Left colon (tissue), 2 donors: ENCODE measurements at regions not wholly inside any gene's neighbourhood (a gene's known extent, or its start where the extent isn't known, plus 50 kb on each side); places are given as distances from the start of the nearest gene placed in this dataset.

Source experiments
- ATAC-seq: fragments of 200-7000 bp; cut with Tn5 transposase; one replicate; pipeline ENCODE4 v1.9.1; 2020; ENCODE audit warnings: mild to moderate bottlenecking, moderate library complexity
- DNase-seq, 2 donors: peaks; one replicate each; pipeline ENCODE4 v3.0.0-alpha.2; 2020
- intact Hi-C, 2 donors: fragments of 100-400 bp; cut with DNase I in 1 of 2; cut with micrococcal nuclease in 1 of 2; formaldehyde crosslinking; loops; one replicate each; pipeline versions ENCODE4 v1.11.2 to v1.14.0; 2022; cut with DNase I, micrococcal nuclease
- donor health status: DM: no; HTN: no; CAD: no.
- donor health status: DM: yes; HTN: yes; CAD: no.

DNA sequence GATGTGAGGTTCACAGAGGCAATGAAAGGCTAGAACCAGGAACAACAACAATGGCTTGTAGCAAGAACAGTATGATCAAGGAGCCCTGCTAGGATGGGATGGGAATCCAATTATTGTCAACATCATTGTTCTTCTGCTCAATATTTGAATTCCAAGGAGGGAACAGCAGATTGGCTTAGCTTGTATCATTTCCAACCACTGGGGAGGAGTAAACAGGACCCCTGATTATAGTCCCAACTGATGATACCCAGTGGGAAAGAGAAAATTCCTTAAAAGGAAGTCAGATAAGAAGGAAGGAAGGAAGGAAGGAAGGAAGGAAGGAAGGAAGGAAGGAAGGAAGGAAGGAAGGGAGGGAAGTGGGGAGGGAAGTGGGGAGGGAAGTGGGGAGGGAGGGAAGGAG is 69.5 kb upstream of the ZC3H12C start:
- ATAC-seq (no peak), DNase-seq (no peak)
- intact Hi-C loops = no loop called here

DNA sequence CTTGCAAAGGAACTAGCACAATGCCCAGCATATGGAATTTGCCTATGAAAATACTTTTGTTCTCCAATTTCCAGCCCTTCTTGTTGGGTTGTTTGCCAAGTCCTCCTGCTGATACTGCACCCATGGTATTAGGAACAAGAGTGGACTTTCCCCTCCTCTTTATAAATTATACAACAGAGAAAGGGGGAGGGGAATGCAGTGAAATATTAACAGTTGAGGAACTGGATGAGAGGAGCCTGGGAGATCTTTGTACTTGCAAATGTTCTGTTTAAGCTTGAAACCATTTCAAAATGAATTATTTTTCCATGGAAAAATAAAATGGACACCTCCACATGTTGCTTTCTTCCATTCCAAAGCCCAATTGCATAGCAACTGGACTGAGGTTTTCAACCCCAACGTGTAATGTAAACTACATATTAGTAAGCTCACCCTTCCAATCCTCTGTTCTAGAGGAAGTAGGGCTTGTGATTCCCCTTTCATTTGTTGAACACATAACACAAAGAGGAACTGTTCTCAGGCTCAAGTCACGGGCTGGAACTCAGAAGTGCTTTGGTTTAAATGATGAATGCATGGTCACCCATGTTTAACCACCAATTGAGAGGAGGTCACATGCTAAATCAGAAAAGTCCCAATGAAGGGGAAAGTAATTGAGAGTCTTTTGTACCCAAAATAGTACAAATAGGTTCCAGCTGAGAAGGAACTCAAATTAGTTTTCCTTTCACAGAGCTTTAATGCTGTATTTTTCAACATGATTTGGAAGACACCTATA is 66.2 kb upstream of the ZC3H12C start:
- intact Hi-C loops = no loop called here
- ATAC-seq = peak; percentile 74
- no peak for DNase-seq

DNA sequence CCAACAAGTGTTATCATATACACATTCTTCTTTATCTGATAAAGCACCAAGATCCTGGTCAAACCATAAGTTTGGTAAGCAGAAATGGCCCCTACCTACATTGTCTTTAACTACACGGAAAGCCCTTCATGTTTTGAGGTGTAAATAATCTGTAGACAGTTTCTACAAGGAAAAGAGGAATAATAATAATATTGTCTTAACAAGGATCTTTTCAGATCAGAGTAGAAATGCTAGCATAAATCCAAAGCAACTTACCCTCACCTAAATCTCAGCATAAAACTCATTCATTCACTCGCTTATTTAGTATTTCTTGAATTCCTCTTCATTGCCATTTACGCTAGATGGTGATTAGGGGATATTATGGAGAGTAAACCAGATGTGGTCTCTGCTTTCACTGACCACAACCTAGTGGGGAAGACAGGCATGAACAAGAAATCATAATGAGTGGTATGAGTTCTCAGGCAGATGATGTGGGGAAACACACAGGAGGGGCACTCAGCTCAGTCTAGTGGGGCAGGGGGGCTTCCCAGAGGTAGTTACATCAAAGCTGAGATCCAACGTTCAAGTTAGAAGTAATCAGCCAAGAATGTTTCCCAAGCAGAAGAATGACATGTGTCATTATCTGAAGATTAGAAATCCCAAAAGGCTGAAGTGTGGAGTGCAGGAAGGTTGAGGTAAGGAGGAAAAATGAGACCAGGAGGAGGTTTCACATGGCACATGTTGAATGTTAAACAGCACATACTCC is 65.4 kb upstream of the ZC3H12C start:
- intact Hi-C loops = no loop called here
- ATAC-seq = no peak
- DNase-seq = no peak

DNA sequence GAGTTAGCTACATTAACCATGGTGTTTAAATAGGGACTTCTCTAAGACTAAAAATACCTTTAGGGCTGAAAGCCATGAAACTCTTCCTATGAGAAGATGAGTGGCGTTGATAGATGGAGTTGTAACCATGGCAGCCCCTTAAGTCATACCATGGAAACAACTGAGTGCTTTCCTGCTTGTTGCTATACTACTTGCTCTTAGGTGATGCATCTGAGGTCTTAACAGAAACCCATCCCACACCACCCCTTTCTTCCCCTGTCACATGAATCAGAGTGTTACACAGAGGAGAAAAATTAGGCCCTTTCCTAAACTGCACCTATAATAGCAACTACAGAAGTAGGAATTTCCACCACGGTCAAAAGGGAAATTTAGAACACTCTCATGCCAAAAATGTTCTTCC is 64.3 kb upstream of the ZC3H12C start:
- no peak for DNase-seq
- intact Hi-C loops = no loop called here
- ATAC-seq = no peak

DNA sequence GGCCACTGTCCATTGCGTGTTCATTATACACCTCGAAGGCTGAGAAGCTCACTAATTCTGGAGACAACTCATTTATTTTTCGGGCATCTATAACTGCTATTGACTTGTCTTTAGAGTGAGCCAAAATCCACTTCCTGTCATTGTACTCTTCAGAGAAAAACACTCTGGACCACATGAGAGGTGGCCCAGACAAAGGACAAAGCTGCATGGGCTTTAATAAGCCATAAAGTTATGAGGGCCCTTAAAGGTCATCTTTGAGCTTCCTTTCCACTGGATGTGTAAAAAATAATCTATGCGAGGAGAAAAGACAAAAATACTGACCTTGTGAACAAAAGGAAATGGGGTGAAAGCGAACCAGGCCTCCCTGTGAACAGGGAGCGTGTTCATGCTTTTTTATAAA is 63.5 kb upstream of the ZC3H12C start:
- intact Hi-C loops = no loop called here
- no peak for ATAC-seq
- DNase-seq = no peak

DNA sequence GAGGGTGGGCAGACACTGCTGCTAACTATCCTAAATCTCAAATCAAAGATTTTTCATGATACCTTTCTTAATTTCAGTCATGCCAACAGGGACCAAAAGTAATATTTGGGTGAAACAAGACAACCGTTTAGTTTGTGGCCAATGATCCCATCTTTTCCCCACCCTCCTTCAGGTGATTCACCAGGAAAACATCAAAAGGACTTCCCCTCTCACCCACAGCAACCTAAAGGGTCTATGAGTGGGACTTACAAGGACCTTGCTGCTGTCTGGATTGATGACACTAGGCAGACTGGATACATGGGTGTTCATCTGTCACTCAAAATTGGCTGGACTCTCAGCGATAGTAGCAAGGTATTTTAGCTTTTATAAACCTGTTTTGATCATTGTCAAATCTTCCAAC is 62.0 kb upstream of the ZC3H12C start:
- intact Hi-C loops = no loop called here

GRCh38 chr11:110032259-110032658 is 60.9 kb upstream of the ZC3H12C start:
- DNase-seq = no peak
- ATAC-seq = no peak
- intact Hi-C loops = no loop called here

More for the DNA sequence above, 62.0 kb upstream of the ZC3H12C start:
- no peak for DNase-seq
- no peak for ATAC-seq

- intact Hi-C loops = no loop called here
- no peak for ATAC-seq
- no peak for DNase-seq
Measured at GRCh38 chr11:110032957-110033570, 60.1 kb upstream of the ZC3H12C start.

GRCh38 chr11:110034806-110035205 is 58.4 kb upstream of the ZC3H12C start:
- DNase-seq (no peak), ATAC-seq (no peak)
- intact Hi-C loops = no loop called here

GRCh38 chr11:110035357-110035756 is 57.8 kb upstream of the ZC3H12C start:
- intact Hi-C loops = no loop called here
- DNase-seq (no peak), ATAC-seq (no peak)

- intact Hi-C loops = no loop called here
- no peak for DNase-seq
- no peak for ATAC-seq
Measured at GRCh38 chr11:110038201-110038600, 55.0 kb upstream of the ZC3H12C start.
